Astrocyte (in vitro differentiated cells and primary cell): ENCODE measurements at regions not wholly inside any gene's neighbourhood (a gene's known extent, or its start where the extent isn't known, plus 50 kb on each side); places are given as distances from the start of the nearest gene placed in this dataset.

Experiments used
- EZH2 ChIP-seq: IDR thresholded peaks from 2 replicates; pipeline ENCODE4 v1.6.1; 2012; ENCODE audit warnings: mild to moderate bottlenecking, low read length, inconsistent platforms; ENCODE audit not compliant: insufficient read depth
- TF ChIP-seq, protein P1 (sequence below): IDR thresholded peaks from 2 replicates; pipeline ENCODE4 v1.5.1; 2011; ENCODE audit warnings: low read depth, mild to moderate bottlenecking, inconsistent platforms, low read length, moderate library complexity; ENCODE audit not compliant: insufficient read depth

DNA sequence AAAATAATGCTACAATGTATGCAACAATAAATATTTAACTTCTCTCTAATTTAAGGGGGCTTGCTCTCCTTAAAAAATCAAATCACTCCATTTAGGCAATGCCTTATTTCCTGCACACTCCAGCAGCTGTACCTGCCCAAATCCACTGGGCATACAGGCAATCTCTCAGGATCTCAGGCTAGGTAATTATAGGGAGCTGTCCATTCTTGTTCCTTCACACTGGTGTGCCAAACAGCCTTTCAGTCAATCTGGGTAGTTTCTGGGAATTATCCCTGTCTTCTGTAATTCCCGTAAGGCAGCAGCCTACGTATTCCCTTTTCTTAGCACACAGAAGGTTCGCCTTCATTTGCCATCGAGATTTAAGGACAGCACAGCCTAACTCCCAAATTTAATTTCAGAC, 922.6 kb upstream of the SLIT2 start:
- TF ChIP-seq, protein P1, sequence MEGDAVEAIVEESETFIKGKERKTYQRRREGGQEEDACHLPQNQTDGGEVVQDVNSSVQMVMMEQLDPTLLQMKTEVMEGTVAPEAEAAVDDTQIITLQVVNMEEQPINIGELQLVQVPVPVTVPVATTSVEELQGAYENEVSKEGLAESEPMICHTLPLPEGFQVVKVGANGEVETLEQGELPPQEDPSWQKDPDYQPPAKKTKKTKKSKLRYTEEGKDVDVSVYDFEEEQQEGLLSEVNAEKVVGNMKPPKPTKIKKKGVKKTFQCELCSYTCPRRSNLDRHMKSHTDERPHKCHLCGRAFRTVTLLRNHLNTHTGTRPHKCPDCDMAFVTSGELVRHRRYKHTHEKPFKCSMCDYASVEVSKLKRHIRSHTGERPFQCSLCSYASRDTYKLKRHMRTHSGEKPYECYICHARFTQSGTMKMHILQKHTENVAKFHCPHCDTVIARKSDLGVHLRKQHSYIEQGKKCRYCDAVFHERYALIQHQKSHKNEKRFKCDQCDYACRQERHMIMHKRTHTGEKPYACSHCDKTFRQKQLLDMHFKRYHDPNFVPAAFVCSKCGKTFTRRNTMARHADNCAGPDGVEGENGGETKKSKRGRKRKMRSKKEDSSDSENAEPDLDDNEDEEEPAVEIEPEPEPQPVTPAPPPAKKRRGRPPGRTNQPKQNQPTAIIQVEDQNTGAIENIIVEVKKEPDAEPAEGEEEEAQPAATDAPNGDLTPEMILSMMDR = no peak
- no peak for TF ChIP-seq EZH2
